ENCODE measurements at regions not wholly inside any gene's neighbourhood (a gene's known extent, or its start where the extent isn't known, plus 50 kb on each side); places are given as distances from the start of the nearest gene placed in this dataset.
"Not testable (repeated sequence)": the region's sequence is repeated elsewhere in the genome, so short reads cannot be mapped to it uniquely, and the experiment has no call there.

DNA sequence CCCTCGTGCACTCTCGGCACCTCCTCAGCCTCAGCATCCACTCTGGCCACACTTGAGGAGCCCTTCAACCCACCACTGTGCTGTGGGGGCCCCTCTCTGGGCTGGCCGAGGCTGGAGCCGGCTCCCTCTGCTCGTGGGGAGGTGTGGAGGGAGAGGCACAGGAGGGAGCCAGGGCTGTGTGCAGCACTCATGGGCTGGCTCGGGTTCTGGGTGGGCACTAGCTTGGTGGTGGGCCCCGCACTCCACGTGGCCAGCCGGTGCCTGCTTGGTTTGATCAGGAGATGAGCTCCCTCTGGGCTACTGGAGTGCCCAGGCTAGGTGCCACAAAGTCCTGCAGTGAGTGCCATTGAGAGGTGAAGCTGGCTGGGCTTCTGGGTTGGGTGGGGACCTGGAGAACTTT lies 949.4 kb upstream of the GJE1 start:
- no peak for DNase-seq (ENCODE audit: low read depth in 2 of 3, low spot score in 2 of 3)

DNA sequence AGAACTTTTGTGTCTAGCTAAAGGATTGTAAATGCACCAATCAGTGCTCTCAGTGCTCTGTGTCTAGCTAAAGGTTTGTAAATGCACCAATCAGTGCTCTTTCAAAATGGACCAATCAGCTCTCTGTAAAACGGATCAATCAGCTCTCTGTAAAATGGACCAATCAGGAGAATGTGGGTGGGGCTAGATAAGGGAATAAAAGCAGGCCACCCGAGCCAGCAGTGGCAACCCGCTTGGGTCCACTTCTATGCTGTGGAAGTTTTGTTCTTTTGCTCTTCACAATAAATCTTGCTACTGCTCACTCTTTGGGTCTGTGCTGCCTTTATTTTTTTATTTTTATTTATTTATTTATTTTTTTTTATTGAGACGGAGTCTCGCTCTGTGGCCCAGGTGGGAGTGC lies 957.3 kb upstream of the GJE1 start:
- DNase-seq (ENCODE audit: low read depth in 2 of 3, low spot score in 2 of 3), result not testable (repeated sequence)

DNA sequence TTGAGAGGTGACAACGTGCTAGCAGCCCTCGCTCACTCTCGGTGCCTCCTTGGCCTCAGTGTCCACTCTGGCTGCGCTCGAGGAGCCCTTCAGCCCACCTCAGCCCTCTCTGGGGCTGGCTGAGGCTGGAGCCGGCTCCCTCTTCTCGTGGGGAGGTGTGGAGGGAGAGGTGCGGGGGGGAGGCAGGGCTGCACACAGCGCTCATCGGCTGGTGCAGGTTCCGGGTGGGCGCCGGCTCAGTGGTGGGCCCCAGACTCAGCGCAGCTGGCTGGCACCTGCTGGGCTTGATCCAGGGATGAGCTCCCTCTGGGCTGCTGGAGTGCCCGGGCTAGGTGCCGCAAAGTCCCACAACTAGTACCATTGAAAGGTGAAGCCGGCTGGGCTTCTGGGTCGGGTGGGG lies 957.8 kb upstream of the GJE1 start:
- no peak for DNase-seq (ENCODE audit: low read depth in 2 of 3, low spot score in 2 of 3)

DNA sequence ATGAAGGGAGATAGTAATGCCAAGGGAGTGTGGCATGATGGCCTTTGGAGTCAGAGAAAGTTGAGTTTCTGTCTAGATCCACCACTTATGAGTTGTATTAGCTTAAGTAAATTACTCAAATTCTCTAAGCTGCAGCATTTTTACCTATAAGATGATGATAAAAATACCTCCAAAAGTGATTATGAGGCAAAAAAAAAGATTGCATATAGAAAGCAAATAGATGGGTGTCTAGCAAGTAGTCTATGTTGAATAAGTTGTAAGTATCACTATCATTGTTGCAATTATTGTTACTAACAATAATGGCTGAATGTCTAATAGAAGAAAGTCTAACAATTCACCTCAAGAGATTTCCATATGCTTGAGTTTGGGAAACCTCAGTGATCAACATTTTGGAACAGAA lies 959.2 kb upstream of the GJE1 start:
- DNase-seq (ENCODE audit: low read depth in 2 of 3, low spot score in 2 of 3), result no peak

DNA sequence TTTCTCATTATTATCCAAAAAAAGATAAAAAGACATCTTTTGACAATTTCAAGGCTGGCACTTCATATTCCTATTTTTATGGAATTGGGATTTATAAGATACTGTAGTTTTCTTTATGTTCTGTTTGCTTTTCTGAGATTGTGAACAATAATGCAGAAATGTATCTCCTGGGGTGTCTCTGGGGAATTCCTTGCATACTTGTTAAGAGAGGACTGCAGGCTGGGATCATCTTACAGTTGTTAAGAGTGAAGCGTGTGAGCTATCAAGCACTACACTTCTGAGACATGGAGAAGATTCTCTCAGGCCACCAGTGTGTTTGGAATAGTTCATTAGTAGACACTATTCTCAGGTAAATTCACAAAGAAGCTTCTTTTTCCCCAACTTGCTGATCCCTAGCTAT lies 963.3 kb upstream of the GJE1 start:
- DNase-seq (ENCODE audit: low read depth in 2 of 3, low spot score in 2 of 3), result no peak

DNA sequence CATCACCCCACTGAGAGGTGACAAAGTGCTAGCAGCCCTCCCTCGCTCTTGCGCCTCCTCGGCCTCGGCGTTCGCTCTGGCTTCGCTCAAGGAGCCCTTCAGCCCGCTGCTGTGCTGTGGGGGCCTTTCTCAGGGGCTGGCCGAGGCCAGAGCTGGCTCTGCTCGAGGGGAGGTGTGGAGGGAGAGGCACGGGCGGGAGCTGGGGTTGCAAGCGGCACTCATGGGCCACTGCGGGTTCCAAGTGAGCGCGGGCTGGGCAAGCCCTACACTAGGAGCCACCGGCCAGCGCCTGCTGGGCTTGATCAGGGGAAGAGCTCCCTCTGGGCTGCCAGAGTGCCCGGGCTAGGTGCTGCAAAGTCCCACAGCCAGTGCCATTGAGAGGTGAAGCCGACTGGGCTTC lies 964.8 kb upstream of the GJE1 start:
- DNase-seq (ENCODE audit: low read depth in 2 of 3, low spot score in 2 of 3), result no peak

DNA sequence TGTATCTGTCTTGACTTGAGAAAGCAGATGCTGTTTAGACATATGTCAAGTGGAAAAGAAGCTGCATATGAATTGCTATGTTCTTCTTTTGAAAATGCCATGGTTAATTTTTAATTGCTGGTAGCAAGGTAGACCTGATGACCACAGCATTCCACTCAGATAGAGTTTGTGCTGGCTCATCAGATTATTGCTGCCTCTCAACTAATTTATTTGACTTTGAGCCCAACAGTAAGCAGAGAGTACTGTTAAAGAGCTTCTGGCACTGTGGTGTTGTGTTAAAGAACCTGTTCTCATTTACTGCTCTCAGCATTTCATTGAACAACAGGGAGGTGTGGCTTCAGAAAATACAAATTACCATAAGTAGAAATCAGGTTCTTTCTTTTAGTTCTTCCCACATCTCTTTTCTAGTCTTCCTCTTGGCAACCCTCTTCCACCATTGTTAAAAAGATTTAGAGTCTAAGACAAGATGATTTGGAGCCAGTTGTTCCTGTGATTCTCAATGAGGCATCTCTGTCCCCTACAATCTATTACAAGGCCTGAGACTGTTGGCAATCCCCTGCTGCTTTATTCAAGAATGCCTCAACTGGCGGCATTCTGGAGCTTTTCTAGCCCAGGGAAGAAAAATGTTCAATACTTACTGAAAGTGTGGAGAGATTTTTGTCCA lies 967.6 kb upstream of the GJE1 start:
- no peak for DNase-seq (ENCODE audit: low read depth in 2 of 3, low spot score in 2 of 3)

DNA sequence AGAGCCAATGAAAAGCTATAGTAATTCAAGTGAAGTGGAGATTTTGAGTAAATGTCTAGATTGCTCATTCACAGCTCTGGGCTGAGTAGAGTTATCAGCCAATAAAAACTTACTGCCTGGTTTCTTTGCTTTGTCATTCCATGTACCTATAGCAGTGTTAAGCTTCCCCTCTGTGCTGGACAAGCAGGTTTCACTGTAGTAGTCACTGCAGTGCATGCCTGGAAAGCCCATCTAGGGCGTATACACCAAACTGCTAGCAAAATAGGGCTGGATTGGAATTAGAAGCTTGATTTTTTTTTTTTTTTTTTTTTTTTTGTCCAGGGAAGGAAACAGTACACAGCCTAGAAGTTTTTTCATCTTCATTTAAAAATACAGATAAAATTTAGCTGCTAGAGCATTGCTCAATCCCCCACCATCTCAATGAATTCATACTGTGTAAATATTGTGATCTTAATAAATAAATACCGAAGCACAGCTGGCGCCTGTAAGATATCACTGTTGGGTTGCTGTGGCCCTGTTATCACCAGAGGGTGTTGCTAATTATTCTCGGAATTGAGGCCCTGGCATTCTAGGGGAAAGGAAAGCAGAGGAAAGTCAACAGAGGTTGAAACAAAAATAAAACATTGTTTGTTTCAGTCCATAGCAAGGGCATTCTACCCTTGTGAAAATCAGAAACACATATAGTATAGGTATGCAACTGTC lies 968.5 kb upstream of the GJE1 start:
- DNase-seq (ENCODE audit: low read depth in 2 of 3, low spot score in 2 of 3), result no peak

DNA sequence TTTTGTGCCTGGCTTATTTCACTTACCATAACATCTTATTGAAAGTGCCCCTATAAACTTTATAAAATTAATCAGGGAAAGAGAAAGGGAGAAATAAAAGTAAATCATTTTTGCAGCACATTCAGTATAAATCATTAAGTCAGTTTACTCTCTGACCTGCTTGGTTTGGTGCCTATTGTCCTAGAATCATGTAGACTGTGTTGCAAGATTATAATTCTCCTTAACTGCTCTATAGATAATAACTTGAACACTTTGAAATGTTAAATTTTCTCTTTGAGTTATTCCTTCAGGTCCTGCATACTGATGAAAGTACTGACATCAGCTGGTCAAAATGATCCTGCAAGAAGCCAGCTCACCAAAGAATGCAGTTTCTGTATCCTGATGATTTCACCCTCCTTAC lies 969.6 kb upstream of the GJE1 start:
- no peak for DNase-seq (ENCODE audit: low read depth in 2 of 3, low spot score in 2 of 3)

DNA sequence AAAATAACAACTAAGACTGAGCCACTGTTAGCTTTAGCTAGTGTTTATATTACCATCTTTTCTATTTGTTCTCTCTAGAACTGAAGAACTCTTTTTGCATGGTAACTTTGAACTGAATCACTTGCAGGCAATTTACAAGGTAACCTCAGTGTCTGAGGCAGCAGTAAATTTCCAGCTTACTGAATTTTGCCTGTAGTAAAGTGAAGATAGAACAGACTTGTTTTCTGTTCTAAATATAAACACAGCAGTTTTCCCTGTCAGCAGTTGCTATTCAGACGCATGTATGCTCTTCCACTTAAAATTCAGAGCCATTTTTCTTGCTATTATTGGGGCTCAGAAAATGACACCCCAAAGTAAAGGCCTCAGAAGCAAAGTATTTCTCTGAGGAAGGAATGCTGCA lies 974.0 kb upstream of the GJE1 start:
- DNase-seq (ENCODE audit: low read depth in 2 of 3, low spot score in 2 of 3), result no peak

DNA sequence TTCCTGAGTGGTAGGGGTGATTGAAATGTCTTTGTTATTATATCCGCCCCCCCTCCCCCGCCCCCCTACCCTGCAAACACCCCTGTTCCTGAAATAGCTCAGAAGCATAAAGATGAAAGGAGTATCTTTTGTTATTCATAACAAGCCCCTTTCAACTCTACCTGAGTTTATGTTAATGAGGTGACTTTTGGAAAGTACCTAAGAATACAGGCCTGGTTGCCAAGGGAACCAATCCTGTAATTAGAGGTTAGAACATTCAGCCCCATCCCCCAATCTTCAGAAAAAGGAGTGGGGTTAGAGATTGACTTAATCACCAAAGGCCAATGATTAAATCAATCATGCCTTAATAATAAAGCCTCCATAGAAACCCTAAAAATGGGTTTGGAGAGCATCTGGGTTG lies 979.2 kb upstream of the GJE1 start:
- no peak for DNase-seq (ENCODE audit: low read depth in 2 of 3, low spot score in 2 of 3)

DNA sequence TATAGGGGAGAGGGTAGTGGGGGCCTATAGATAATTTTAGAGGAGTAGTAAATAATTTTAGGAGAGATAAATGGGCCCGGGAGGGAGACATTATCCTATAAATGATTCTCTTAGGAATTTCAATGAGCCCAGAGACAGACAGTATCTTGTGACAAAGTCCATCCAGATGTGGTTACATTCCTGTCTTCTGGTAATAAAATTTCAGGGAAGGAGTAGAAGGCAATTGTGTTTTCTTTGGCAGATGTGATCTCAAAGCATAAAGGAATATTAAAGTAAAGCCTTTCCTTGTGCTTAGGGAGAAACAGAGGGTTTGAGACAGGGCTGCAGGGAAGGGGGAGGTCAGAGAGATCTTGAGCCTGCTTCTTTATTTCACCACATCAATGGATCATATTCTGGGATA lies 979.8 kb upstream of the GJE1 start:
- DNase-seq (ENCODE audit: low read depth in 2 of 3, low spot score in 2 of 3), result no peak

DNA sequence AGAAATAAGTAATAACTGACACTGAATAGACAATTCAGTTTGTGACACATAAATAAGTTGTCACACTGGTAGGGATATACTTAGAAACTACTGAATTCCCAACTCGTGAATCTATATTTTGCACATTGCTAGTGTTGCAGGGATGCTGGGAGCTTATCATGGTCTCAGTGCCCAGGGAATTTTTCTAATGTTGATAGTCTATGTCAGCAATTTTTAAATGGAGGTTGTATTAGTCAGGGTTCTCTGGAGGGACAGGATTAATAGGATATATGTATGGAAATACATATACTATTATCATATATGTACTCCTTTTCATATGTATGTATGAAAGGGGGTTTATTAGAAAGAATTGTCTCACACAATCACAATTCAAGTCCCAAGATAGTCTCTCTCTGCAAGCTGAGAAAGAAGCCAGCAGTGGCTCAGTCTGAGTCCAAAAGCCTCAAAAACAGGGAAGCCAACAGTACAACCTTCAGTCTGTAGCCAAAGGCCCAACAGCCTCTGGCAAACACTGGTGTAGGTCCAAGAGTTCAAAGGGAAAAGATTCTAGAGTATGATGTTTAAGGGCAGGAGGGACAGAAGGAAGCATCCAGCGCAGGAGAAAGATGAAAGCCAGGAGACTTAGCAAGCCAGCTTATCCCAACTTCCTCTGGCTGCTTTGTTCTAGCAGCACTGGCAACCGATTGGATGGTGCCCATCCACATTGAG lies 980.9 kb upstream of the GJE1 start:
- DNase-seq (ENCODE audit: low read depth in 2 of 3, low spot score in 2 of 3), result no peak

DNA sequence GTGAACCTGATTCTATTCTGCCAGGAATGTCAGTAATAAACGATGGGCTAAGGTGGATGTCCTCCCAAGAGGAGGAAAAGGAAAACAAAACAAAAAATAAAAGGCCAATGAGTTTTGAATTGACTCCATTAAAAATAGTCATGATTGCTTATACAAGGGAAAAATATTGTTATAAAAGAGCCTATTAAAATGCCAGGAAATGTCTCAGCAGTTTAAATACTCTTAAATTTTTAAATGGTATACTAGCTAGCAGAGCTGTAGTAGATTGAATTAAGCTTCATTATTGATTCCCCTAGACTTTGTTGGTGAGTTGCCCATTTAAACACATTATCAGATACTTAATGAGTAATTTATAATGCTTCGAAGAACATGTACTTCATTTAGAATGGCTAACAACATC lies 990.9 kb upstream of the GJE1 start:
- no peak for DNase-seq (ENCODE audit: low read depth in 2 of 3, low spot score in 2 of 3)

DNA sequence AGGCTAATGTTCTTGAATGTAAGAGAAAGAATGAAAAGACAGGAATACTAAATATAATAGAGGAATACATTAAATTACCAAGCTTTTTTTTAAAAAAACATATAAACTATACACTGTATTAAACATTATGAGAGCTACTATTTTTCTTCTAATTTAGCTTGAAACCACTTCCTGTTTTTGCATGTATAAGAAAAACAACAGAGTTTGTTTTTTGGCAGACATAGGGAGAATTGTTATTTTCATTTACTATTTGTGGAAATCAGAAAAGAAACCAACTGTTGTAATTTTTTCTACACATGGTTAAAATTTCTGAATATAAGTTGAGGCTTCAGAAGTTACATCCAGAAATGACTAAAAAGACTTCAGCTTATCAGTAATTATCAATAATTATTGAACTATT lies 991.8 kb upstream of the GJE1 start:
- DNase-seq (ENCODE audit: low read depth in 2 of 3, low spot score in 2 of 3), result no peak

DNA sequence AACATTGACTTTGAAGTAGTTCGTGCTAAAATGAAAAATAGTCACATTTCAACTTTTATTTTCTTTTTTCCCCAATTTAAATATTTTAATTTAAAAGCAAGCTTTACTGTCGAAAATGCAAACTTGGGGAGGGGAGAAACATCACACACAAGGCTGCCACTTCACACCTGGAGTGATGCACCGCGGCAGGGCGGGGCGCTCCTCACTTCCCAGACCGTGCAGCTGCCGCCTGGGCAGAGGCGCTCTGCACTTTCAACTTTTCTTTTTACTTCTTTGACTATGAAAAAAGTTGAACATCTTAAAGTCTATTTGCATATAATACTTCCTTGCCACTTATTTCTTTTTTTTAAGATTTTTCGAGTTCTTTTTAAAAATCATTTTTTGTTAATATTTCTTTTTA lies 993.3 kb upstream of the GJE1 start:
- no peak for DNase-seq (ENCODE audit: low read depth in 2 of 3, low spot score in 2 of 3)

DNA sequence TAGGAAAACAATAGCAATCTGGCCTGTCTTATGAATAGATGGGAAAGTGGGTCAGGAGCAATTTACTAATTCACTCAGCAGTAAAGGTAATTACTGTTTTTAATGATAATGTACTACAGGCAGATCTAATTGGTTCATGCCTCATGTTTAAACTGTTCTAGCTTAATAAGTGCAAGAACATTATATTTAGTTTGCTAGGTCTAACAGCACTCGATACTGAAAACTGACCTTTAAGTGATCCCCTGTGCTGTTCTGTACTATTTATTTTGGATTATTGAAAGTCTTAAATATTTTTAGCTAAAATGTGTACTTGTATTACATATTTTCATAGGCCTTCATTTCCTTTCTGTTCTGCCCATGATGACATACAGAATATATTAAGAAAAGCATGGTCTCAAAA lies 998.0 kb upstream of the GJE1 start:
- DNase-seq (ENCODE audit: low read depth in 2 of 3, low spot score in 2 of 3), result no peak

DNA sequence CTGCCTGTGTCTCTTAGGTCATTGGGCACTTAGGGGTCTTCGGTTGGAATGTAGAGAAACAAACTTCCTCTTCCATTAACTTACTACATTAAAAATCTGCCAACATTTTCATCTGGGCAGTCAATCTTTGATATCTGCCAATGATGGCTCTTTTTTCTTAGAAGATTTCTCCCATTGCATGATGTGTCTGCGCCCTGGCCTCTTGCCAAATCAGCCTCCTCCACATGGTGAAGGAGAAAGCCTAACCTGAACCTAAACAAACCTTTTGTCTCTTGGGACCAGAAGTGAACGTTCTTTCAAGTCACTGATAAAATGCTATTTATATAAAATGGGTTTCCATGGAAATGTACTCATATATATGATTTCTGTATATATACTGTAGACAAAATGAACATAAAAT lies 998.9 kb upstream of the GJE1 start:
- DNase-seq (ENCODE audit: low read depth in 2 of 3, low spot score in 2 of 3), result no peak

DNA sequence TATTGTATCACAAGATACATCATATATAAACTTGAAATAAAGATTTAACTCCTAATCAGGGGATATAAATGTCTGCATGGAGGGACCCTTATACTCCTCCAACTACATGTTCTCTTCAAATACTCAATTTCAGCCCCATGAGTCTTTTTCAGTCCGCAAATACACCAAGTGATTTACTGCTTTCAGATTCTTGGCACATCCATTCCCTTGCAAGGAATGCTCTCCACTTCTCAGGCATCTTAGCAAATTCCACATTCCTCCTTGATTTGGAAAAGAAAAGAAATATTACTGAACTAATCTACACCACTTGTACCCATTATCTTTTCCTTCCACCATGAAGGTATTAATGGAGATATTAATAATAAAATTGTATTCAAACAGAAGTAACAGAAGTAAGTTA lies 999.4 kb upstream of the GJE1 start:
- no peak for DNase-seq (ENCODE audit: low read depth in 2 of 3, low spot score in 2 of 3)

DNA sequence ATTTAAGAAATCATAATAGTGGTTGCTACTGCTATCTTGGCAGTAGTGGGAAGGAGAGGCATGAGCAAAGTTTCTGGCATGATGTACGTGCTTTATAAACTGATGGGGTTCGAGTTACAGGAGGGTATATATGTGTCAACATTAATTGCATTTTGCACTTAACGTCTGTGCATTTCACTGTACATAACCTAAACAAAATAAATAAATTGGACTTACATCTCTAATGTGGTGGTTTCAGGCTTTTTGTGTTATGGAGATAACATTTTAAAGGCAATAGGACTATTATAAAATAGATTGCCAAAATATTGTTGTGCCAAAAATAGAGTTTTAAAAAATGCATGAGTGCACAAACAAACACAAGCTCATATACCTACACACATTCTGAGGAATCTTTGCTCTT lies 1001.1 kb upstream of the GJE1 start:
- no peak for DNase-seq (ENCODE audit: low read depth in 2 of 3, low spot score in 2 of 3)

DNA sequence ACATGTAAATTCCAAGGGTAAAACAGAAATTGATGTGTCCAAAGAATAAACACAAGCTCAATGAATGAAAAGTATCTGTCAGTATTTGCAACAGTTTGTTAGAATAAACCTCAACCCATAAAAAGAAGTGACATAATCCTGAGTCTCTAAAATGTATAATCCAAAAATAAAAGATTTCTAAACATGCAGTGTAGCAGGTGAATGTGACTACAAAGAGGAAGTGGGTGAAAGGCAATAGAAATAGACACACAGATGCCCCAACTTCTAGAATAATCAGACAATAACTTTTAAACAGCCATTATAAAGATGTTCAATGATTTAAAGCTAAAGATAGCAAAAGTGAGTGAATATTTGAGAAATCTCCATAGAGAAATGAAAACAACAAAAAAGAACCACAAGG lies 1009.2 kb upstream of the GJE1 start:
- no peak for DNase-seq (ENCODE audit: low read depth in 2 of 3, low spot score in 2 of 3)

DNA sequence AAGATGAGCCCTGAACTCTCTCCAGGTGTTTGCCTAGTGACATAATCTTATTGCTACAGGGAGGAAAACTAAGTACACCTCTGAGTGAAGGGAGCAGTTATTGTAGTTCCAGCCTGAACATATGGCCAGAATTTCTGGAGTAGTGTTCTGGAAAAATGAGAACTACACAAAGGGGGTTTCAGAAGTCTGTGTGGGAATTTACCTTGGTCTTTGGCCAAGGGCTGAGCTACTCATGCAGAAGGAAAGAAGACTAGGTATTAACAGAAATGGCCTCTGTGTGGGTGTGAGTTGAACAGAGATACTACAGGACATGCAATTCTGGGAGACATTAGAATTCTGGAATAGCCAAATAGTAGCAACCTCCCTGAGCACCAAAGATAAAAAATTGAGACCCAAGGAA lies 1009.7 kb upstream of the GJE1 start:
- DNase-seq (ENCODE audit: low read depth in 2 of 3, low spot score in 2 of 3), result no peak

DNA sequence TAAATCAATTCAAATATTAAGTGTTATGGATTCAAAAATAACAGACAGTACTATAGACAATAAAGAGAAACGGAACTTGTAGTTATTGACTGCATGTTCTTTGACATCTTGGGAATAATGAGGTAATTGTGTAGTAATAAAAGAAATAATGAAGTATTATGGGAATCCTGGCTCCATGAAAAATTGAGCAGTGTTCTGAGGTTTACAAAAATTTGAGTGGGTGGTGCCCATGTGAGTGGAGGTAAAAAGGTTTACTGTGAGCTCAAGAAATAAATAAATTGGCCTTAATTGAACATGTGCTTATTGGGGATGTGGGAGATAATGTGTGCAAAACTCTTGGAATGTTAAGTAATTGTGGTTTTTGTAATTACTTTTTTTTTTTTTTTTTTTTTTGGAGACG lies 1013.7 kb upstream of the GJE1 start:
- DNase-seq (ENCODE audit: low read depth in 2 of 3, low spot score in 2 of 3), result no peak
